ENCODE measurements at regions not wholly inside any gene's neighbourhood (a gene's known extent, or its start where the extent isn't known, plus 50 kb on each side); places are given as distances from the start of the nearest gene placed in this dataset.

DNA sequence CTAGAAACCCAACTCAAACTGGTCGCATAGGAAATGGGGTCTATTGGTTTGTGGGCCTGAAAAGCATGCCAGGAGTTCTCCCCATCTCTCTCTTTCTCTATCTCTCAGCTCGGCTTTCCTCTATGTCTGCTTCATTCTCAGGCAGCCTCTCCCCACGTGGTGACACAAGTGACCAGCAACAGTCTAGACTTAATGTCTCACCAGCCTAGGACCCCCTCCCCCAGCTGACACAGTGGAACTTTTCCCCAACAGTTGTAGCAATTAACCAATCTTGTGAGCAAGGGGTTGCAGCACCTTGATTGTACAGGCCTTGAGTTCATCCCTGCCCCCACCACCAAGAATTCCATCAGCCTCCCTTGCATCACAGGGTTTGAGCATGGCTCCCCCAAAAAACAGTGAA is 159.8 kb upstream of the KIT start:
- no peak for DNase-seq

DNA sequence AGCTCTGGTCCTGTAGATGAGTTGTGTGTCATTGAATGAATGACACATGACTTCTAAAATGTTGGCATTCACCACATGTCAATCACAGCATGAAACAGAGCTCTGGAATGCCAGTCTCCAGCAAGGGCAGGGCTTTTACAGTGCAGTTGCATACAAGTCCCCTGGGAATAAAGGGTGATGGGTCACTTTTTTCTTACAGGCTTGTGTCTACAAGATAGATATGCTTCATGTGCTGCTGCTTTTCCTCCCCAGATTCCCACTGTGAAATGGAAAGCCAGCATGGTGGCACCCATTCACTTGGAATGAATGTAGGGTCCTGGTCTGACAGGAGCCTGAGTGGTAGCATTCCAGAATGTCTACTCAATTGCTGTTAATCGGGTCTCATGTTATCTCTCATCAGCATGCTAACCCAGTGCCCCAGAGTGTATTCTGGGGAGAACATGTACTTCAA is 159.1 kb upstream of the KIT start:
- DNase-seq: peak; percentile 60

DNA sequence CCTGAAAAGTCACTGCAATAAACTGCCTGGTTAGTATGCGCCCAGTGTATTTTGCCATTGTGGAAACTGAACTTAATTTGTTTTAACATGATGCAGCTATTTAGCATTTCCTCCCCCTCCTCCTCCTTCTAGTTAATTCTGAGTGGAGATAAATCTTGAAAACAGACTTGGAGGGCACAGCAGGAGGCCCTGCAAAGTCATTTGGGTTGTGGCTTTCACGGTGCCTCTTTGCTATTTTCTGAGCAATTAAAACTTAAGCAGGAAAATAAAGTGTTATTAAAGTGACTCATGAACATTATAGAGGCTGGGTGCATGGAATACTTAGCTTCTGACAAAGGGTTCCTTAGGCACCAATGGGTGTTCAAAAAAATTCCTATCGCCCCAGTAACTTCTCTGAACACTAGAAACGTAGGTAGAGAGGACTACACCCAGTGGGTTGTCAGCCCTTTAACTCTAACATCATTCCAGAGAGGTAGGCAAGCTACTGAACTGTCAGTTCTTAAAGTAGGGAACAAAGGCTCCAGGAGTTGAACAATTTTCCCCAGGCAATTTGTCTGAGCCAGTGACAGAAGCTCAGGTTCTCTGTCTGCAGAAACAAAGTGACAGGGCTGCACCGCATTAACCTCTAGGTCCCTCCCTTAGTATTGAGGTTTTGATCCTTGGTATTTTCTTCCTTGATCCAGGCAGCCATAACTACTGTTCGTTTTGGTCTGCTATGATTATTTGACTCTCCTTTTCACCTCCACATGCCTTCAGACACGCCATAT is 158.3 kb upstream of the KIT start:
- DNase-seq: peak; percentile 65

DNA sequence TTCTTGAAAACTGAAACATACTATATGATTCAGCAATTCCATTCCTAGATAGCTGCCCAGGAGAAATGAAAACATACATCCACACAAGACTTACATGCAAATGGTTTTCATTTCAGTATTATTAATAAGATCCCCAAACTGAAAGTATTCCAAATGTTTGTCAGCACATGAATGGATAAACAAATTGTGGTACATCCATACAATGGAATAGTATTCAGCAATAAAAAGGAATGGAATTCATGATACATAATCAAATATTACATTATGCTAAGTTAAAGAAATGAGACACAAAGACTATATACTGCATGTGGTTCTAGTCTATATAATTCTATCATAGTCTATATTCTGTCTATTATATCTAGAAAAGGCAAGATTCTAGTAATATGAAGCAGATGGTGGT is 152.4 kb upstream of the KIT start:
- no peak for DNase-seq

DNA sequence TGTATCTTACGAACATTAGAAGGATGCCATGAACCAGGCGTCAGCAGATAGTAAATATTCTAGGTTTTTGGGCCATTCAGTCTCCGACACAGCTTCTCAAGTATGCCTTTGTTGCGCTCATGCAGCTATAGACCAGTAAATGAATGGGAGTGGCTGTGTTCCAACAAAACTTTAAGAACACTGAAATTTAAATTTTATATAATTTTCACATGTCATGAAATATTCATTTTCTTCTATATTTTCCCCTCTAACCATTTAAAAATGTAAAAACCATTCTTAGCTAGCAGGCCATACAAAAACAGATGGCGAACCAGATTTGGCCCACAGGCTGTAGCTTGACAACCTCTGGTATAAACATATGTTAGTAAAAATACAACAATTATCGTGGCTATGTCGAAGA is 151.8 kb upstream of the KIT start:
- DNase-seq: no peak

DNA sequence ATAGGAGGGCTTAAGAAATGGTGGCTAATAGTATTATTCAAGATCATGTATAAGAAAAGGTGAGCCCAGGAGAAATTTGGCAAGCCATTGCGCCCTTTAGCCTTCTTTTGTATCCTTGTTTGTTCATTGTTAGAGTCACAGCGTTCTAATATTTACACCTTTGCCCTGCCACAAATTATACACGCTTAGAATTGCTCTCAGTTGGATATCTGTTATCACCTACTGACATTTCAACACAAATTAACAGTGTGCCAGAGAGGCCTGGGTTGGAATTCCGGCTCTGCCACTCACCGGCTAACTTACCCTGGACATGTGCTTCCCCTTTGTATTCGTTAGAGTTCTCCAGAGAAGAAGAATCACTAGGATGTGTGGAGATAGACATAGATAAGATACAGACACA is 148.7 kb upstream of the KIT start:
- no peak for DNase-seq

DNA sequence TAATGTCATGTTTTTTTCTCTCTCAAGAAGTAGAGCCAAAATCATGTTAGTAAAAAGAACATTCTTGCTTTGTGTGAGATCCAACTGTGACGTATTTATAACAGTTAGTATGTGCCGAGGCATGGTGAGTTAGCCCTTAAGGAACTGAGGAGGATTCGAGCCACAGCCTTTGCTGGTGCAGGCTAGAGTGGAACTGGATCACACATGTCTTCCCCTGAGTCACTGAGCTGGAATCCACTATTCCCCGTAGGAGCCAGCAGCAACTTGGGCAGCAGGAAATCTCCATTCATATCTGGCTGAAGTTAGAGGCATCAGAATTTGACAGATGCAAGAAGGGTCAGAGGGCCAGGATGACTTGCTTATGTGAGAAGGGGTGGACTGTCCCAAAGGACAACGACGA is 144.6 kb upstream of the KIT start:
- DNase-seq: peak; percentile 87

DNA sequence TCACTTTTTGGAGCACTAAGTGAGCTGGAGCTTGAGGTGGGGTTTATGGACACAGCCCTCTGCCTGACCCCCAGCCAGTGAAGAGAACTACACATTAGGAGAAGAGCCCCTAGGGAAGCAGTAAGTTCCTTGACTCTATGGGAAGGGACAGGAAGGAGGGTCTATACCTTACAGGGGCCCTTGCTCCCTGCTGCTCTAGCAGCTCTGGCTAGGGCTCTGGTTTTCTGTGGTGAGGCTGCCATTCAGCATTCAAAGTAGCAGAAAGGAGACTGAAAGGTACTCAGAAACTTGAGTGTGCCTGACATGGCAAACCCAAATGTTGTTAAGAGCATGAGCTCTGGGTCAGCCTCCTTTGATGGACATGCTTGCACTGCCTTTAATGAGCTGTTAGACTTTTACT is 144.0 kb upstream of the KIT start:
- no peak for DNase-seq

DNA sequence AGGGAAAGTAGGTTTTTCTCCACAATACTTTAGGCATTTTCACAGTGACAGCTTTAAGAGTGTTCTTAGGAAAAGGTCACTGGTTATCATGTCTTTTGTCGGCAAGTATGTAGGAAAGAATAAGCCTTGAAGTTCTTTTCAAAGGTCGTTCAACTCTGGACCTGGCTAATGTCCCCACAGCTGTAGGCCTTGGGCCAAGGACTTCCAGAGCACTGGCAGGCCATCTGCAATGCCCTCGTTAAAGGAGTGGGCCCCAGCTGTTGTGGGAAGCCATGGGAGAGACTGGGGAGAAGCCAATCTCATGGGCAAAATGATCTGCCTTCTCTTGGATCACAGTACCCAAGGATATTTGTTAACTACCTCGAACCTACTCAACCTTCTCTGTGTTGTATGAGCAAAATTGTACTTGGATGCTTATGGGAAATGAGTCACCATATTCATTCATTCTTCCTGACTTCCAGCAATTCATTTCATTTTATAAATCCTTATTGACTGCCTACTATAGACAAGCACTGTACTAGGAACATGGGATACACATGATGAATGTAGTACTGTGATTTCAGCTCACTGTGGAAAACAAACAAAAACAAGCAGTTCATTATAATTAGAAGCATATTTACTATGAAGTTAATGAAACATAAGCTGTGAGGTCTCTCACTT is 141.1 kb upstream of the KIT start:
- DNase-seq: no peak

DNA sequence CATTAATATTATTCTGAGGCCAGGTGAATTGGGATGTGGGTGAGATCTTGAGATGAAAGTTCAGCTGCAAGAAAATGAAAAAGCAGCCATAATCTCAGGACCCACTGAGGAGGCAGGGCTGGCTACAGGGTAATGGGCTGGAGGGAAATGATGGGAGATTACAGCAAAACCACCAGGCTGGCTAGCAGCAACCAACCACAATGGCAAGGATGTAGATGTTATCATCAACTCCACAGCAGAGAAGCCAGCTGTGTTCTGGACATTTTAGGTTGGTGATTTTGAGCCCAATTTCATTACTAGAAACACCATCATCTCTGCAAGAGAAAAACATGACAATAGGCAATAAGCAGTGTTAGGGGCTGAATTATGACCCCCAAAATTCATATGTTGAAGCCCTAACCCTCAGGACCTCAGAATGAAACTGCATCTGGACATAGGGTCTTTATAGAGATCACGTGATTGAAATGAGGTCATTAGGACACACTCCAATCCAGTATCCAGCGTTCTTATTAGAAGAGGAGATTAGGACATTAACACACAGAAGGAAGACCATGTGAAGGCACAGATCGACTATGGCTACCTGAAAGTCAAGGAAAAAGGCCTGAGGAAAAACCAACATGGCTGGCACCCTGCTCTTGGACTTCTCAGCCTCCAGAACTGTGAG is 139.8 kb upstream of the KIT start:
- DNase-seq: no peak

DNA sequence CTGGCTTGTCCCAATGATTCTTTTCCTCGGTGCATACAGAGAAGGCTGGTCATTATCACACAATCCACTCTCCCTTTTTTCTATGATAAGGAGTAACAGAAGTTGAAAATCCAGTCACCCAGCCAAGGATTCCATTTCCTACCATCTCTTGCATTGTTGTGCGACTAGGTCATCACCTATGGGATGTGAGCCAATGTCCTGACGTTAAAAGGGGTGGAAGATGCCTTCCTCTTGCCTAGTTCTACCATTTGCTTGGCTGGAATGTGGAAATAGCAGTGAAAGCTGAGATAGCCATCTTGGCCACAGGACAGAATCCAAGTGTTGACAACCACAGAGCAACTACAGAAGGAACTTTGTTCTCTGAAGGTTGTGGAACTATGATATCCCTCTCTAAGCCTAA is 132.2 kb upstream of the KIT start:
- DNase-seq: peak; percentile 94

DNA sequence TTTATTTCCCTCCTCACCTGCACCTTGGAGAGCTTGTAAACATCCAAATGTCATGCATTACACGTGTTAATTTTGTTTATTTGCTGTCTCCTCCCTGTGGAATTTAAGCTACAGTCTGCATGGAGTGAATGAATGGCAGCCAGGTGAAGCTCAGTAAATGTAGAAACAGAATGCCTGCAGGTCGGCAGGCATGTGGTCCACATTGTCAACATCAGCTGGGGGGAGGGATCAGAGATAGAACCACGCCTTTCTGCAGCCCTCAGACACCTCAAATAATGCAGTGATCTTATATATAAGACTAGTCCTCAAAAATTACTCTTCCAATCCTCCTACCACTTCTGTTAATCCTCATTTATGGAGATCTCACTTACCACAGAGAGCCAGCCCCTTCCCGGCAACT is 131.2 kb upstream of the KIT start:
- no peak for DNase-seq

DNA sequence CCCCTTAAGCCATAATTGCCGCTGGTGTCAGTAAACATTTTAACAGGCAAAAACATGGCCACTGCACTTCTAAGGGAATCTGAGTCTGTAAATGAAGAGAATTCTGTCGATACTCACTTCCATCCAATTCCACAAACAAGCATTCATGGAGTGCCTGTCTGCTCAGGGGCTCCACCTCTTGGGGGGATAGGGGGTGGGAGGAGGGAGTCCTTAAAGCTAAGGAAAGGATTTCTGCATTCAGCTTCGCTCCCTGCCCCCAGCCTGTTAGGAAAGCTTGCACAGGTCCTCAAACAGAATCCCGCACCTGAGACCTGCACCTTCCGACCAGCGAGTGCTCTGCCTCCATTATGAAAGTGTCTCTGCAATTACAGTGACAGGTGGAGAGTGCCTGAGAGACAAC is 130.2 kb upstream of the KIT start:
- DNase-seq: no peak

DNA sequence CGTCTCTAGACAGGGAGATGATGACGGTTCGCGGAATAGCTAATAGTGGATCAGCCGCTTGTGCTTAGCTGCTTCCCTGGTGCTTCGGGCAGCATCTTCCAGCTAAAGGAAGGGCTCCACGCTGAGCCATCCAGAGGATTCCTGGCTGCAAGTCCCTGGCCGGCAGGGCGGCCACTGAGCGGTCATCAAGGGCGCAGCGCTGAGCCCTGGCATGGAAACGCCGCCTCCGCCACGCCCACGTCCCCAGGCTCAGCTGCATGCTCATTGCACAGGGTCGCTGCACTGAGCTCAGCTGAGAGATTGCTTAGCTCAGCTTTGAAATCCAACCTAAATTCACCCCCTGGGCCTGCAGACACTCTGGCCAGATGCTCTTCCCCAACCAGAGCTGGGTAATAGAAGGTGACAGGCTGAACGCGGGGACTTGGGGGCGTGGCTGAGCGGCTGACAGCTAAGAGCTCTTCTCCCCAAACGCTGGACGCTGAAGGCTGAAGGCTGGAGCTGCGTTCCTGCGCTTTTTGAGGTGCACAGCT is 118.2 kb upstream of the KIT start:
- DNase-seq: no peak

DNA sequence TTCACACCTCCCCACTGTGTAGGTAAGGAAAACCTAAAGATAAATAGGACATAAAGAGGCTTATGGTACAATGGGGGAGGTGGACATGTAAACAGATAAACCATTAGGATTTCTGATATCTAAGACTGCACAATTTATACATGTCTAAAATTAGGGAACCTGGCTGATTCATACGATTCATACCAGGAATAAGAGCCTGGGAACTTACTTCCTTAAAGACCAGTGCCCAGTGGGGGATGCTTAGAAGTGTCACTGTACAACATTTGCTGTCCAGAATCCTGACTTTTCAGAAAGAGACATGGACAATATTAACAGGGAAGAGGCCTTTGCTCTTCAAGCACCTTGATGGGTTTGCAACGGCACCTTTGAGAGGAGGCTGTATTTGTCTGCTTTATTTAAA is 116.8 kb upstream of the KIT start:
- DNase-seq: no peak

DNA sequence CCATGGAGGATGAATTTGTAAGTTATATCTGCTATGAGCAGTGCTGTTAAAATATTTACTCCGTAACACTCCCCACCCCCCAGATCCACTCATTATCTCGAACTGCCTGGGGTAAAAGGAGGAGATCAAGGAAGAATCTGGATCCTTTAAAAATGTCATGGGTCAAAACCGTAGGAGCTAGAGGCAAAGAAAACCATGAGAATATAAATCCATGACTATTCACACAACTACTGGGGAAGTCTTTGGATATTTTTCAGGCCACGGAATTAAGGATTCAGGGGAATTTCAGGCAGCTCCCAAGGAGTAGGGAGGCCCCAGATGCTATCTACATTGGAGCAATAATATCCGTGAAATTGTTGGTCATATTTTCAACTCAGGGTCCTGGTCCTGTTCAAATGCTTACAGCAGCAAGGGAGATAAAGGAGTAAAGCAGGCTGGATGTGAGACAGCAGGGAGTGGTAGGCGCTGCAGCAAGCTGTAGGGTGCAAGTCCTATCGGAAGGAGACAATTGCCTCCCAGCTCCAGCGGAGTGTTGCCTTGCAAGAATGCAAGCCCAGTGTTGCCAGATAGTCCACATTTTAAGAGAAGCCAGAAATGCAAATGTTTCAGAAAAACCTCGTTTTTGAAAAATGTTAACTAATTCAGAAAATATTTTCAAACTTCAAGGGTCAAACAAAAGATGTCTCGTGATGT is 116.2 kb upstream of the KIT start:
- DNase-seq: no peak

DNA sequence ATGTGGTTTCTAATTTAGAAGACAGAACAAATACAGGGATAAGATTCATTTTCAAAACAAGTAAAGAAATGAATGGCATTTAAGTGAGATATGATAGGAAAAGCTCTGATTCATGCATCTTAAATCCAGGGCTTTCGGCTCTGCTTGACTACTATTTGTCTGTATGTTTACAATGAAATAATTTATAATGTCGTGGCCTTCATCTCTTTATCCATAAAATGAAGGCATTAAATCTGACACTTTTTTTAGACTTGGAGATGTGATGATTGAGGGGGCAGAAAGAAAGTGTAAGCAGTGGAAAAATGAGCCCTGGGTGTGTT is 115.7 kb upstream of the KIT start:
- no peak for DNase-seq

DNA sequence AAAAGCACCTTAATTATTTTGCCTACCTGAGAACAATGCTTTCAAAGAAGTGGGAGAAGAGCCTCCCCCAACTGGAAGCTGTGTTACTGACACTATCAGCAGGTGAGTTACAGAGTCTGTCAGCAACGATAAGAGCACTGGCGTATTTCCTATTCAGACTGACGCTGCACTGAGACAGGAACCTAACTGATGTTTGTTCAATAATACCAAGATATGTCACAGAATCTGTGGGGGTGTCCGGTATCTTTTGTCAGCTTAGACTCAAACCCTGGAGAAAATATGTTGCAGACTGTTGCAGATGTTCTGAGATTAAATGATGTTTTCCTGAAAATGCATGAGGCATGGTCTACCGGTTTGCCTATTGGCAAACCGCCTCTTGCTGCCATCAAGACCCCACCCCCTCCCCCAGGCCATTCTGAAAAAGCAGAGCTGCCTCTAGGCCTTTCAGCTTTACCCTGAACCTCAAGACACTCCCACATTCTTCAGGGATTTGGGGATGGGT is 115.2 kb upstream of the KIT start:
- DNase-seq: no peak

DNA sequence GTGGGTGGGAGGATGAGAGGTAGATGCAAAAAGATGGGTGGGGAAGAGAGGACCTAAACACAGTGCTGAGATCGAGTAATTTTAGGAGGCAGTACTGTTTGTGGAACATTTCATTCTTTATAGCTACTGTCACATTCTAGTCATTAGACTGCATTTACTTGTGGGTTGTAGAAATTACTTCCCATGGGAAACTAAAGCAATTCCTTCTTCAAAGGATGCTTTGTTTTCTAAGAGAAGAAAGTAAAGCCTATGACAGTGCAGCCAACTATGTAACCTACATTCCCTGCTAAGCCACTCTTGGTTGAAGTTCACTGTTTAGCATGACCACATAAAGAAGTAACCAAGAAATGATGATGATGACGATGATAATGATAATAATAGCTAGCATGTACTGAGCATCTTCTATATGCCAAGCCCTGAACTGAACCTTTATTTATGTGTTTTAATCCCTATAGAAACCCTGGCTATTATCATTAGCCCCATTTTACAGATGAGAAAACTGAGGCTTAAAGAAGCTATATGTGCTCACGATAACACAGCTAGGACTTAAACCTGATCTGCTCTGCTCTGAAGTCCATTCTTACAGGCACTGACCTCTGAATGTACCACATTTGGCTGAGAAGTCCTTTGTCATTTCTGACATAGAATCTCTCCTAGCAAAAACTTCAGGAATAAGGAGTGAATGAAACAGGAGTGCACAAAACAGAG is 114.5 kb upstream of the KIT start:
- DNase-seq: no peak

DNA sequence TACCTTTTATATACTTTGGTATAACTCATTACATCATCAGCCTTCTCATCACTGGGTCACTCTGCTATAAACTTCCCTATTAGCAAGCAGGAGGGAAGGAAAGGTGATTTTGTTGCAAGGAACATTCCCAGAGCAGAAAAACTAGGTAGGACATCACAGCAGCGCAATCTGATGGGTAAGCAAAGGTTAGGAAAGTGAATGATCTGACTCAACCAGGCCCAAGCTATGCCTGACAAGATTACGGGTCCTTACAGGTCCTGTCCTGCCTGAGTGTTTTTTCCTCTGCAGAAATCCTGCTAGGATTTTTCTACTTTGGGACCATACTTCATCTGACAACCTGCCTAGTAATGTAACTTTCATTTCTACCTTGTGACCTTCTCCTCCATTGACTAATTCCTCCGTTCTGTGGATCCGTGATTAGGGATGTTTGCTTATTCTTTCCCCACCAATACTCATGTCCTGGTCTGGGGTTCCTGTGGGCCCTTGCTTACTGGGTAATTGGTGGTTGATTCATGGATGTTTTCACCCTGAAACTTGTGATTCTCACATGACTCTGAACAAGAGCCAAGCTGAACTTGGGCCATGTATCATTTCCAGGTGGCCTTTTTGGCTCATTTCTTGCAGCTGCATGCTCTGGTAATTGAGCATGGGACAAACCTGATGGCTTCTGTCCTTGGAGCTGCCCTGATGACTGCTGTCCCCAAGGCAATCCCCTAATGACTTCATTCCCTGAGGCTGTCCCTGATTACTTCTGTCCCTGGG is 111.9 kb upstream of the KIT start:
- DNase-seq: no peak

DNA sequence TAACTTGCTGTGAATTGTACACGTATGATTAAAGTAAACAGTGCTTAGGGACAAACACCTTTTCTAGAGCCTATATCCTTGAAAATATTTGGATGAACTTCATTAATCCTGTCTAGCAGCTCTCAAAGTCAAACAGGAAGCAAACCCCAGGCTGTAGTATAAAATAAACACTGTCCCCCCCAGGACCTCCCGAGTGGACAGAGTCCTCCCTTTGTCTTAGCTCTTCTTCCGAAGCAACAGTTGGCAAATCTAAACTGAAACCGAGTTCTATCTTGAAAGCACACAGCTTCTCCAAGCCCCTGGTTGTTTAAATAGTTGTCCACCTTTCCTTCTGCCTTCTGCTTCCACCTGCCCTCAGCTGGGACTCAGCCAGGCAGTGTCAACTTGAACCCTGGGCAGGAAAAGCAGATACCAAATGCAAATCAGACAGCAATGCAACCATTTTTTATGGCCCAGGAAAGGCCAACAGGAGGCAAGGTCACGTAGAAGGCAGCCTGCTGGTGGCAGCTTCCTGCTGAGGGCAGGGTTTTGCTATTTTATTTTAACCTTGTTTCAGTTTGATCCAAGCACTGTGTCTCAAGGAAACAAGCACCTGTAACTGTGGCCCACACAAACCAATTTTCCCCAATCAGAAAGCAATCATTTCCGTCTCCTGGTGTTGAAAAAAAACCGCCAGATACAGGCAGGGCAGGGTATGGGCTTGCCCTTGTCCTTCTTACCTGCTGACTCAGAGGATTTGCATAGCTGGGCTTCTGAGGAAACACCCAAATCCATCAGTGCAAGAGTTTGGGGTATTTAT is 110.3 kb upstream of the KIT start:
- DNase-seq: no peak
